Activated naive CD8-positive, alpha-beta T cell treated with anti-CD3 and anti-CD28 coated beads for 36 hours (primary cell): ENCODE measurements at regions not wholly inside any gene's neighbourhood (a gene's known extent, or its start where the extent isn't known, plus 50 kb on each side); places are given as distances from the start of the nearest gene placed in this dataset.
A peak's percentile ranks its signal among the peaks of the same experiment; 100 is the strongest.
"Not testable (repeated sequence)": the region's sequence is repeated elsewhere in the genome, so short reads cannot be mapped to it uniquely, and the experiment has no call there.

Source experiments
- DNase-seq: peaks from one replicate; pipeline ENCODE4 v3.0.0; 2021
- H3K27ac Mint-ChIP-seq: one replicate; pipeline ENCODE4 v1.8.0; 2022; ENCODE audit warnings: mild to moderate bottlenecking, moderate library complexity, mixed read lengths
- H3K27me3 Mint-ChIP-seq: one replicate; pipeline ENCODE4 v1.8.0; 2022; ENCODE audit warnings: mild to moderate bottlenecking, mixed read lengths
- H3K36me3 Mint-ChIP-seq: one replicate; pipeline ENCODE4 v1.8.0; 2021; ENCODE audit warnings: mild to moderate bottlenecking, mixed read lengths
- H3K4me1 Mint-ChIP-seq: one replicate; pipeline ENCODE4 v1.8.0; 2021; ENCODE audit warnings: mixed read lengths
- H3K4me3 Mint-ChIP-seq: one replicate; pipeline ENCODE4 v1.8.0; 2022; ENCODE audit warnings: mild to moderate bottlenecking, moderate library complexity, mixed read lengths
- H3K9me3 Mint-ChIP-seq: one replicate; pipeline ENCODE4 v1.8.0; 2022; ENCODE audit warnings: mixed read lengths

DNA sequence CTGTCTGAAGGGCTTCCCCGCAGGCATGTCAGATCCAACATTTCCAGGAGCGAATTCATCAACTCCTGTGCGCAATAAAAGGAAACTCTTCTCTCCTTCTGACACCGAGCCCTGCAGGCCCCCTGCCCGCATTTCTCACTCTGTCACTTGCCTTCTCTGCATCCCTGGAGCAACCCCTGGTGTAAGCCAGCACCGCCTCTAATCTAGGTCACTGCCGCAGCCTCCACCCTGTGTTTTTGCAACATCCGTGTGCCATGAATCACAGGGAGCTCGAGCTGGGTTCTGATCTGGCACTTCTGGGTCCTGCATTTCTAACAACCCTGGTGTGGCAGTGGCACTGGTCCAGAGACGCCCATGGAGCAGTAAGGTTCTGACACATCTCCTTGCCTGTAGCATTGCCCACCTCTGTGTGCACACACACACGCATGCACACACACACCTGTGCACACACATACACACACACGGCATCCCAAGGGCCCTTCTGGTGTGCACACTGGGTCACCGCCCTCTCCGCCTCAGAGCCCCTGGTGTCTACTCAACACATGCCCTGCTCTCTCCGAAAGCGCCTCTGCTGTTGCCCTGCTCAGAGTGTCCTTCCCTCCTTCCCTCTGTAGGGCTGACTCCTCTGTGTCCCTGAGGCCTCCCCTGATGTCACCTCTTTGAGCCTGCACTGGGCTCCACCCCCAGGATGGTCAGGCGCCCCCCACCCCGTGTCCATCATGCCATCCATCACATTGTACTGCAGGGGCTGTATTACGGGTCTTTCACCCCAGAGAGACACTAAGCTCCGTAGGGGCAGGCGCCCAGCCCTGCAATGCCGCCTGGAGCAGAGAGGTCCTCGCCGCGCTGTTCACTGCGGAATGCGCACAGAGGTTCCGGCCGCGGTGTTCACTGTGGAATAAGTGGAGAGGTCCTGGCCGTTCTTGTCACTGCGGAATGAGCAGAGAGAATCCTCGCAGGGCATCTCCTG, 111.4 kb upstream of the SFSWAP start:
- no peak for DNase-seq
- no peaks in the 10 kb centered on the region for H3K36me3 Mint-ChIP-seq
- H3K4me1 Mint-ChIP-seq: peaks cover 15% of the 10 kb centered on the region
- H3K27me3 Mint-ChIP-seq: no peaks in the 10 kb centered on the region
- no peak overlapping the region for H3K4me3 Mint-ChIP-seq
- H3K9me3 Mint-ChIP-seq: no peaks in the 10 kb centered on the region
- H3K27ac Mint-ChIP-seq: no peak overlapping the region

GRCh38 chr12:131600160-131600532, 110.7 kb upstream of the SFSWAP start:
- H3K27me3 Mint-ChIP-seq: no peaks in the 10 kb centered on the region
- H3K9me3 Mint-ChIP-seq: no peaks in the 10 kb centered on the region
- no peak for DNase-seq
- H3K4me1 Mint-ChIP-seq: peaks cover 21% of the 10 kb centered on the region
- no peak overlapping the region for H3K27ac Mint-ChIP-seq
- H3K36me3 Mint-ChIP-seq: no peaks in the 10 kb centered on the region
- no peak overlapping the region for H3K4me3 Mint-ChIP-seq

DNA sequence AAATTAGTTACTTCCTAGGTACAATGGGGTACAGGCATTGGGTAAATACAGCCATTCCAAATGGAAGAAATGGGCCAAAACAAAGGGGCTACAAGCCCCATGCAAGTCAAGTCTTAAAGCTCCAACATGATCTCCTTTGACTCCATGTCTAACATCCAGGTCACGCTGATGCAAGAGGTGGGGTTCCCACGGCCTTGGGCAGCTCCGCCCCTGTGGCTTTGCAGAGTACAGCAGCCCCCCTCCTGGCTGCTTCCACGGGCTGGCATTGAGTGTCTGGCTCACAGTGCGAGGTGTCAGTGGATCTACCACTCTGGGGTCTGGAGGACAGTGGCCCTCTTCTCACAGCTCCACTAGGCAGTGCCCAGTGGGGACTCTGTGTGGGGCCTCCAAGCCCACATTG, 109.4 kb upstream of the SFSWAP start:
- H3K4me1 Mint-ChIP-seq: peaks cover 29% of the 10 kb centered on the region
- H3K4me3 Mint-ChIP-seq, H3K27me3 Mint-ChIP-seq, H3K9me3 Mint-ChIP-seq, H3K36me3 Mint-ChIP-seq, DNase-seq, H3K27ac Mint-ChIP-seq: not testable (repeated sequence)

GRCh38 chr12:131603106-131603938, 107.6 kb upstream of the SFSWAP start:
- Mint-ChIP-seq H3K9me3 (peaks cover 3% of the 10 kb centered on the region), H3K36me3 (no peaks in the 10 kb centered on the region), H3K27me3 (no peaks in the 10 kb centered on the region), H3K4me1 (peaks cover 40% of the 10 kb centered on the region), H3K27ac (no peak overlapping the region), H3K4me3 (no peak overlapping the region)
- DNase-seq: no peak

DNA sequence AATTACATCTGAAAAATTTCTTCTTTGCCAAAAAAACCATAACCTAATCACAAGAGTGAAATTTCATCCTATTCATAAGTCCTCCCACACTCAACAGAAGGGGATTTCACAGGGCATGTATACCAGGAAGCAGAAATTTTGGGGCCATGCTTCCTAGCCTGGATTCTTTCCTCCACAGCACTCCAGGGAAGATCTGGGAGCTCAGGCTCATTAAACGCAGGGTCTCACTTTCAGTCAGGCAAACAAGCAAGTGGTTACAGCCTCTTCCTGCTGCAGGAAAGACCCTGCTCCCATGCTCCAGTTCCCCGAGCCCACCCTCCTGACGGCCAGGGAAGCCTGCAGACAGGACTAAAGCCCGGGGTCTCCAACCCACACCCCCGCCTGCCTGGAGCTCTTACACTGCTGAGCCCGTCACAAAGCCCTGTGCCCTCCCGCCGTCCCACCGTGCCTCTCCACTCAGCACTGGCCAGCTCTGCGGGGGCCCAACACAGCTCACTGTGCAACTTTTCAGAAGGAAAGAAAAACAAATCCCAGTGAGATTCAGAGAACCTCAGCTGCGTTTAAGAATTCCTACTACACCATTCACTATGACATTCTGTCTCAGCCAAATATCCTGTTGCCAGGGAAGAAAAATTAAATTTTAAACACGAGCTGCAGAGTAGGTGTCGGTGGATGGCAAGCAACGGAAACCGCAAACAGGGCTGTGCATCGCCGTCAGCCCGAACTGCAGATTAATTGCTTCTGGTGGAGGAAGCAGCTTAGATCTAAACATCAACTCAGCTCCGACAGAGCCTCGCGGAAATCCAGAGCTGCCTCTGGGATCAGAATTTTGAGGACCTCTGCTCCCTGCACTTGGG, 106.7 kb upstream of the SFSWAP start:
- Mint-ChIP-seq H3K27me3 (no peaks in the 10 kb centered on the region), H3K4me1 (peaks cover 44% of the 10 kb centered on the region), H3K9me3 (peaks cover 3% of the 10 kb centered on the region), H3K27ac (peak overlapping the region; percentile 58), H3K36me3 (no peaks in the 10 kb centered on the region), H3K4me3 (peak overlapping the region; percentile 56)
- DNase-seq: peak; percentile 34

DNA sequence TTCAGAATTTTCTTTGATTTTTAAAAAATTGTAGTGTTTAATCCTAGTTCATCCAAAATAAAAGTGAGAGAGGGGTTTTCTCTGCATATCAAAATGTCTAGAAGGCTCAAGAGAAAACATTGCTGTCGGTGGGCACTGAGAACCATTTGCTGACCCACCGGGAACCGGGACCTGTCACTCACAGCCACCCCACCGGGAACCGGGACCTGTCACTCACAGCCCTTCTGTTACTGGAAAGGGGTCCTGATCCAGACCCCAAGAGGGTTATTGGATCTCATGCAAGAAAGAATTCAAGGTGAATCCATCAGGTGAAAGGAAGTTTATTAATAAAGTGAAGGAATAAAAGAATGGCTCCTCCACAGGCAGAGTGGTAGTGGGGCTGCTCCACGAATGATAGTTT, 106.0 kb upstream of the SFSWAP start:
- no peak overlapping the region for H3K27ac Mint-ChIP-seq
- no peaks in the 10 kb centered on the region for H3K27me3 Mint-ChIP-seq
- DNase-seq: no peak
- H3K9me3 Mint-ChIP-seq: peaks cover 3% of the 10 kb centered on the region
- H3K4me3 Mint-ChIP-seq: no peak overlapping the region
- H3K36me3 Mint-ChIP-seq: no peaks in the 10 kb centered on the region
- peaks cover 48% of the 10 kb centered on the region for H3K4me1 Mint-ChIP-seq

DNA sequence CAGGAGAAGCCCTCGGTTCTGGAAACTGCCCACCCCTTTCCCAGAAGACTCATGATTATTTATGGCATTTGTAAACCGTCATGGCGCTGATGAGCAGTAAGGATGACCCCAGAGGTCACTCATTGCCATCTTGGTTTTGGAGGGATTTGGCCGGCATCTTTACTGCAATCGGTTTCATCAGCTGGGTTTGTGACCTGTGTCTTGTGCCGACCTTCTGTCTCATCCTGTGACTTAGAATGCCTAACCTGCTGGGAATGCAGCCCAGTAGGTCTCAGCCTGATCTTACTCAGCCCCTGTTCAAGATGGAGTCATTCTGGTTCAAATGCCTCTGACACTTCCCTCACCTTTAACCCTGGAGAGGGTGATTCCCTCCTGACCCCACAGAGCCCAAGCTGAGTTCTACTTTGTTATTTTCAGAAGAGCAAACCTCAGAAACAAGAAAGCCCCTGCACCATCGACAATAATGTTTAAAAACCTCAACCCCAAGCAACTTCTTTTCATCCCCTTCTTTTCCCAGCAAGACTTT, 105.5 kb upstream of the SFSWAP start:
- Mint-ChIP-seq H3K4me1 (peaks cover 48% of the 10 kb centered on the region), H3K27ac (no peak overlapping the region), H3K9me3 (peaks cover 3% of the 10 kb centered on the region), H3K4me3 (no peak overlapping the region), H3K36me3 (no peaks in the 10 kb centered on the region), H3K27me3 (no peaks in the 10 kb centered on the region)
- DNase-seq: no peak

DNA sequence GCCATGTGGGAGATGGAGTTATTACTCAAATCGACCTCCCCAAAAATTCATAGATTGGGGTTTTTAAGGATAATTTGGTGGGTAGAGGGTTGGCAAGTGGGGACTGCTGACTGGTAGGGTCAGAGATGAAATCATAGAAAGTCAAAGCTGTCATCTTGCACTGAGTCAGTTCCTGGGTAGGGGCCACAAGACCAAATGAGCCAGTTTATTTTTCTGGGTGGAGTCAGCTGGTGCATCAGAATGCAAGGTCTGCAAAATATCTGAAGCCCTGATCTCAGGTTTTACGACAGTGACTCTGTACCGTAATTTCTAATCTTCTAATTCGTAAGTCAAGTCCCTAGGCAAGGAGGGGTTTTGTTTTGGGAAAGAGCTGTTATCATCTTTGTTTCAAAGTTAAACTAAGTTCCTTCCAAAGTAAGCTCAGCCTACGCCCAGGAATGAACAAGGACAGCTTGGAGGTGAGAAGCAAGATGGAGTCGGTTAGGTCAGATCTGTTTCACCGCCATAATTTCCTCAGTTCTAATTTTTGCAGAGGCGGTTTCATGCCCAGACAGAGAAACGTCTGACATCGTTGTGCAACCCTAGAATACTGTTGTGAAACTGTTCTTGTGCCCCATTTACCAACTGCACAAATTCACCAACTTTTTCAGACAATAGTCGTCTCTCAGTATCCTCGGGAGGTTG, 104.5 kb upstream of the SFSWAP start:
- no peaks in the 10 kb centered on the region for H3K27me3 Mint-ChIP-seq
- H3K27ac Mint-ChIP-seq: no peak overlapping the region
- no peak for DNase-seq
- no peak overlapping the region for H3K4me3 Mint-ChIP-seq
- H3K9me3 Mint-ChIP-seq: peaks cover 3% of the 10 kb centered on the region
- peaks cover 48% of the 10 kb centered on the region for H3K4me1 Mint-ChIP-seq
- no peaks in the 10 kb centered on the region for H3K36me3 Mint-ChIP-seq

DNA sequence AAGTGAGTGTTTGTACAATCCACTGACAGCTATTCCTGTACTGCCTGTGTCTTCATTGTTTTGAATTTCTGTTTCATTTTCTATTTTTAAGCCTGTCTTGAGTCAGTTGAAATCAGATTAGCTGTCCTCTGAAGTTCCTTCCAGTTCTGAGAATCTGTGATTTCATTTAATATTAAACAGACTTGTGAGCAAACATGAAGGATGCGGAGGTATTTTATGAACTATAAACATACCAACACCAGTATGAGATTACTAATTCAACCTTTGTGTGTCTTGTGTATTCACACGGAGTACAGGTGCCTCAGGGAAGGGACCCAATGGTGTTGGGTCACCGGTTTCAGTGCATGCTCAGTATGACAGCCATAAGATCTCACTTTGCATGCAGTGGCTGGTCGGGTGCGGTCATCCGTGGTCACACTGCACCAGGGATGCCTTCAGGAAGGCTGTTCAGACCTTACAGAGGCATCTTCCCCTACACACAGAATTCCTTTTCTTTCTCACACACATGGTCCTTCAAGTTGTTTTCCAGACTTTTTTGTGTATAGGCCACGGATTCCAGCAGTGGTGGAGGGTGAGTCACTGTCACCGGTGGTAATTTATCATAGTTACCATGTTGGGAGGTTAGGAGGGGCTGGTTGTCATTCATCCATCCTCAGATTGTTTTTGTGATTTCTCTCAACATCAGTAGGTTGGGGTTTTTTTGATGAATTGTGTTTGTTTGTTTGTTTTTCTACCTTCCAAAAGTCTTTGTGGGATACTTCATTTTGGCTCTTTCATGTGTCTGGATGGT, 103.0 kb upstream of the SFSWAP start:
- Mint-ChIP-seq H3K27ac (peak overlapping the region; percentile 17), H3K27me3 (no peaks in the 10 kb centered on the region), H3K36me3 (no peaks in the 10 kb centered on the region), H3K9me3 (peaks cover 3% of the 10 kb centered on the region), H3K4me1 (peaks cover 46% of the 10 kb centered on the region), H3K4me3 (no peak overlapping the region)
- DNase-seq: no peak

GRCh38 chr12:131608740-131609690, 101.9 kb upstream of the SFSWAP start:
- peaks cover 37% of the 10 kb centered on the region for H3K4me1 Mint-ChIP-seq

DNA sequence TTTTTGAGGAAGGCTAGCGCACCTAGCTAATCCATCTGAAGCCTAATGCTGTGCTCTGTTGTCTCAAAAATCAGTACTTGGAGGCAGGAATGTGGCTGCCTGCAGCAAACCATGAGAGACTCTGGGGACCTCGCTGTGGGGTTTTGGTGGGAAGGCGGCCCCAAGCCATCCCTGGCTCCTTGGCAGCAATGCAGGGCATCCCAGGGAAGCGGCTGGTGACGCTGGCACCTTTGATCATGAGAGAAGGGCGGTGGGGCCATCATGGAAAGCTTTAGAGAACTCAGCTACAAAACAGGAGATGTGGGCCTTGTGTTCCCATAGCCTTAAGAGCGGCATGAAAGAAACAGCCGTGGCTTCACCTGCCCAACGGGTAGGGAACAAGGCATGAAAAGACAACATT, 101.1 kb upstream of the SFSWAP start:
- H3K36me3 Mint-ChIP-seq: no peaks in the 10 kb centered on the region
- H3K27ac Mint-ChIP-seq: no peak overlapping the region
- H3K27me3 Mint-ChIP-seq: no peaks in the 10 kb centered on the region
- peaks cover 3% of the 10 kb centered on the region for H3K9me3 Mint-ChIP-seq
- H3K4me1 Mint-ChIP-seq: peaks cover 31% of the 10 kb centered on the region
- no peak for DNase-seq
- H3K4me3 Mint-ChIP-seq: no peak overlapping the region

More at GRCh38 chr12:131608740-131609690, 101.9 kb upstream of the SFSWAP start:
- peaks cover 3% of the 10 kb centered on the region for H3K9me3 Mint-ChIP-seq
- H3K27ac Mint-ChIP-seq: no peak overlapping the region
- peak; percentile 61 for DNase-seq
- H3K27me3 Mint-ChIP-seq: no peaks in the 10 kb centered on the region
- H3K4me3 Mint-ChIP-seq: no peak overlapping the region
- no peaks in the 10 kb centered on the region for H3K36me3 Mint-ChIP-seq

DNA sequence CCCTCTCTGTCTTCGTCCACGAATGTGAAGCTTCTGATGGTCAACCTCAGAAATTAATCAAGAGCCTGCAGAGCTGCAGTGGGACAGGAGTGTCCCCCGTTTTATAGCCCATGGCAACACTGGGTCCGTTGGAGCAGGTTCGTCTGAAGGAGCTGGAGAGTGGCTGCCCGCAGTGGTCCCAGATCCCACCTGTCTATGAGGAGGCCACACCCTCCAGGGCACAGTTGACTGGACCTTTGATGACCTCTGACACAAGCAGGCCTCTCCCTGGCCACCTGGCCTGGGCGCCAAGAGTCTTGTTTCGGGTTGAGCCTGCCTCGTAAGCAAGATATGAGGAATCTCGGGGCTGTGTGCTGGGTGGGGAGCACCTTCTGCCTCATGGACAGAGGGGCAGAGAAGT, 100.7 kb upstream of the SFSWAP start:
- no peak for DNase-seq

DNA sequence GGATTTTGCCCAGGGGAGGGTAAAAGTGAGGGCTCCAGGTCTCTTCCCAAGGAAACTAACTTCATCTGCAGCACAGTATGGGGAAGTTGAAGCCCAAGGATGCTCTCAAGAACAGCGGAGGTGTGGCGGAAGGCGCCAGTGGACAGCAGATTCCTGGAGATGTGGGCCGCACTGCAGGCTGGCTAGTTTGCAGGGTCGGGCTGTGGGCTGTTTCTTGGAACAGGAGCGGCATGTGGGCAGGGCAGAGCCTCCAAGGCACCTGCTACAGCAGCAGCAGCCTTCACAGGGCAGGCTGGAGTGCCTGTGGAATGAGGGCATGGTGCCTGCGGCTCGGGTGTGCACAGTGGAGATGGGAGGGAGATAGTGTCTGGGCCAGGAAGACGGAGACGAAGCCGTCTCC, 100.0 kb upstream of the SFSWAP start:
- H3K27ac Mint-ChIP-seq: no peak overlapping the region
- H3K4me1 Mint-ChIP-seq: peaks cover 21% of the 10 kb centered on the region
- no peak for DNase-seq
- H3K36me3 Mint-ChIP-seq: no peaks in the 10 kb centered on the region
- no peaks in the 10 kb centered on the region for H3K27me3 Mint-ChIP-seq
- peaks cover 3% of the 10 kb centered on the region for H3K9me3 Mint-ChIP-seq
- no peak overlapping the region for H3K4me3 Mint-ChIP-seq

More for the DNA sequence above, 100.7 kb upstream of the SFSWAP start:
- Mint-ChIP-seq H3K36me3 (no peaks in the 10 kb centered on the region), H3K27me3 (no peaks in the 10 kb centered on the region), H3K4me1 (peaks cover 27% of the 10 kb centered on the region), H3K27ac (no peak overlapping the region), H3K9me3 (peaks cover 3% of the 10 kb centered on the region), H3K4me3 (no peak overlapping the region)
